ENCODE measurements at regions not wholly inside any gene's neighbourhood (a gene's known extent, or its start where the extent isn't known, plus 50 kb on each side); places are given as distances from the start of the nearest gene placed in this dataset.

- Histone ChIP-seq H4K5ac (ENCODE audit: insufficient read length, low read depth, low read length) (no peak overlapping the region), H2BK120ac (ENCODE audit: low read depth, low read length, poor library complexity, severe bottlenecking) (no peak overlapping the region), H3K56ac (ENCODE audit: insufficient read length, low read depth, low read length) (no peak overlapping the region), H3K23ac (ENCODE audit: insufficient read length, low read depth, low read length) (no peak overlapping the region), H3K14ac (ENCODE audit: insufficient read depth, low read length) (no peak overlapping the region; the same call in 1 of the 2 replicates), H3T11ph (ENCODE audit: low read length) (no peak overlapping the region), H3K4me1 (ENCODE audit: insufficient read depth, low read length) (no peaks in the 10 kb centered on the region), H3K79me2 (ENCODE audit: insufficient read depth, low read length) (no peaks in the 10 kb centered on the region), H4K91ac (ENCODE audit: insufficient read length, low read depth, low read length) (no peak overlapping the region), H3K27me3 (ENCODE audit: insufficient read depth, low read length) (no peaks in the 10 kb centered on the region), H3K9ac (ENCODE audit: extremely low read depth, insufficient read length, low read length) (no peak overlapping the region), H2AFZ (ENCODE audit: low read length) (no peak overlapping the region), H2BK15ac (ENCODE audit: low read depth, low read length) (no peak overlapping the region), H2BK12ac (ENCODE audit: insufficient read length, low read depth, low read length) (no peak overlapping the region), H3K23me2 (ENCODE audit: insufficient read length, low read depth, low read length, poor library complexity, severe bottlenecking) (no peaks in the 10 kb centered on the region), H4K20me1 (ENCODE audit: control insufficient read depth, insufficient read depth, insufficient read length) (peaks cover 3% of the 10 kb centered on the region), H2BK5ac (ENCODE audit: insufficient read length, low read length) (no peak overlapping the region), H3K79me1 (ENCODE audit: insufficient read depth, low read depth, low read length, poor library complexity, severe bottlenecking) (no peaks in the 10 kb centered on the region), H3K4me2 (ENCODE audit: insufficient read depth, insufficient read length, low read length) (no peak overlapping the region), H2AK5ac (ENCODE audit: insufficient read length, low read length) (no peak overlapping the region), H3K18ac (ENCODE audit: insufficient read length, low read depth, low read length) (no peak overlapping the region), H3K9me3 (ENCODE audit: control insufficient read depth, low read depth, low read length) (no peaks in the 10 kb centered on the region), H3K4ac (ENCODE audit: low read depth, low read length) (no peak overlapping the region), H2BK20ac (ENCODE audit: low read depth, low read length, poor library complexity, severe bottlenecking) (no peak overlapping the region), H4K8ac (replicated peaks; ENCODE audit: insufficient read length, low read depth, low read length) (no peak overlapping the region), H3K27ac (ENCODE audit: insufficient read length, low read depth, low read length) (no peak overlapping the region)
- TF ChIP-seq CTCF (conservative IDR thresholded peaks at IDR 0.05), result no peak
- Mint-ChIP-seq H3K27me3 (ENCODE audit: low read depth) (no peaks in the 10 kb centered on the region; the same call in none of the 2 replicates), H3K4me1 (peaks cover 0 to under 1% of the 10 kb centered on the region in 2 experiments; a peak in 1 of 4 replicates), H3K4me3 (no peak overlapping the region), H3K9me3 (peaks cover 0 to 4% of the 10 kb centered on the region in 2 experiments; a peak in 2 of 5 replicates), H3K36me3 (ENCODE audit: insufficient read depth in 1 of 3, low read depth in 3 of 3) (no peaks in the 10 kb centered on the region), H3K27ac (no peak overlapping the region)
- DNase-seq, result no peak
- WGBS (ENCODE audit: extremely low coverage, insufficient read length, low lambda C conversion rate), result no CpG with 5 or more reads among the region's 20 CpGs
Observed at GRCh38 chr11:69376155-69377028, 82.4 kb downstream of the MYEOV start.

Measured in H9 (cell line).